ENCODE measurements at regions not wholly inside any gene's neighbourhood (a gene's known extent, or its start where the extent isn't known, plus 50 kb on each side); places are given as distances from the start of the nearest gene placed in this dataset.
"Not testable (repeated sequence)": the region's sequence is repeated elsewhere in the genome, so short reads cannot be mapped to it uniquely, and the experiment has no call there.

- 0 out of 2 replicates have a peak, but pooled peaks cover 3% of the 10 kb centered on the region for H3K4me1 ChIP-seq (ENCODE audit: control insufficient read depth, insufficient read depth, low read length)
Observed at GRCh38 chr18:42536442-42536841, 579.0 kb downstream of the RIT2 start.

GRCh38 chr18:42537291-42537690 is 578.2 kb downstream of the RIT2 start:
- no peaks in the 10 kb centered on the region for H3K36me3 ChIP-seq (ENCODE audit: control insufficient read depth, insufficient read depth, low read length)
- H3K9me3 ChIP-seq (ENCODE audit: control insufficient read depth, insufficient read depth, low read length) = no peaks in the 10 kb centered on the region
- H3K27ac ChIP-seq (ENCODE audit: low read depth, low read length) = no peak overlapping the region
- H3K9ac ChIP-seq (ENCODE audit: low read depth, low read length) = no peak overlapping the region
- no peak overlapping the region for H3K4me3 ChIP-seq (ENCODE audit: low read depth, low read length)
- H3K27me3 ChIP-seq (ENCODE audit: control insufficient read depth, insufficient read depth, low read length) = no peaks in the 10 kb centered on the region
- no peaks in the 10 kb centered on the region for H3K4me1 ChIP-seq (ENCODE audit: control insufficient read depth, insufficient read depth, low read length)

More at GRCh38 chr18:42536442-42536841, 579.0 kb downstream of the RIT2 start:
- Histone ChIP-seq H3K36me3 (ENCODE audit: control insufficient read depth, insufficient read depth, low read length) (no peaks in the 10 kb centered on the region), H3K9ac (ENCODE audit: low read depth, low read length) (no peak overlapping the region), H3K4me3 (ENCODE audit: low read depth, low read length) (no peak overlapping the region), H3K9me3 (ENCODE audit: control insufficient read depth, insufficient read depth, low read length) (no peaks in the 10 kb centered on the region), H3K27me3 (ENCODE audit: control insufficient read depth, insufficient read depth, low read length) (no peaks in the 10 kb centered on the region), H3K27ac (ENCODE audit: low read depth, low read length) (no peak overlapping the region)

GRCh38 chr18:42544901-42545300 is 570.6 kb downstream of the RIT2 start:
- Histone ChIP-seq H3K4me3 (ENCODE audit: low read depth, low read length) (no peak overlapping the region), H3K9me3 (ENCODE audit: control insufficient read depth, insufficient read depth, low read length) (no peaks in the 10 kb centered on the region), H3K27me3 (ENCODE audit: control insufficient read depth, insufficient read depth, low read length) (no peaks in the 10 kb centered on the region), H3K36me3 (ENCODE audit: control insufficient read depth, insufficient read depth, low read length) (no peaks in the 10 kb centered on the region), H3K27ac (ENCODE audit: low read depth, low read length) (peak overlapping the region; percentile 37), H3K4me1 (ENCODE audit: control insufficient read depth, insufficient read depth, low read length) (peaks cover 15% of the 10 kb centered on the region), H3K9ac (ENCODE audit: low read depth, low read length) (no peak overlapping the region)

GRCh38 chr18:42545825-42546224 is 569.7 kb downstream of the RIT2 start:
- Histone ChIP-seq H3K9ac (ENCODE audit: low read depth, low read length) (no peak overlapping the region), H3K9me3 (ENCODE audit: control insufficient read depth, insufficient read depth, low read length) (no peaks in the 10 kb centered on the region), H3K27me3 (ENCODE audit: control insufficient read depth, insufficient read depth, low read length) (no peaks in the 10 kb centered on the region), H3K4me3 (ENCODE audit: low read depth, low read length) (no peak overlapping the region), H3K4me1 (ENCODE audit: control insufficient read depth, insufficient read depth, low read length) (peaks cover 15% of the 10 kb centered on the region), H3K27ac (ENCODE audit: low read depth, low read length) (no peak overlapping the region), H3K36me3 (ENCODE audit: control insufficient read depth, insufficient read depth, low read length) (no peaks in the 10 kb centered on the region)

- Histone ChIP-seq H3K27ac (ENCODE audit: low read depth, low read length) (no peak overlapping the region), H3K27me3 (ENCODE audit: control insufficient read depth, insufficient read depth, low read length) (no peaks in the 10 kb centered on the region), H3K4me3 (ENCODE audit: low read depth, low read length) (no peak overlapping the region), H3K4me1 (ENCODE audit: control insufficient read depth, insufficient read depth, low read length) (peaks cover 19% of the 10 kb centered on the region), H3K9me3 (ENCODE audit: control insufficient read depth, insufficient read depth, low read length) (no peaks in the 10 kb centered on the region), H3K36me3 (ENCODE audit: control insufficient read depth, insufficient read depth, low read length) (no peaks in the 10 kb centered on the region), H3K9ac (ENCODE audit: low read depth, low read length) (no peak overlapping the region)
Observed at GRCh38 chr18:42548493-42548892, 567.0 kb downstream of the RIT2 start.

GRCh38 chr18:42549596-42549995 is 565.9 kb downstream of the RIT2 start:
- no peak overlapping the region for H3K9ac ChIP-seq (ENCODE audit: low read depth, low read length)
- H3K4me3 ChIP-seq (ENCODE audit: low read depth, low read length) = no peak overlapping the region
- H3K36me3 ChIP-seq (ENCODE audit: control insufficient read depth, insufficient read depth, low read length) = no peaks in the 10 kb centered on the region
- H3K4me1 ChIP-seq (ENCODE audit: control insufficient read depth, insufficient read depth, low read length) = peaks cover 18% of the 10 kb centered on the region
- H3K27ac ChIP-seq (ENCODE audit: low read depth, low read length) = no peak overlapping the region
- no peaks in the 10 kb centered on the region for H3K27me3 ChIP-seq (ENCODE audit: control insufficient read depth, insufficient read depth, low read length)
- H3K9me3 ChIP-seq (ENCODE audit: control insufficient read depth, insufficient read depth, low read length) = no peaks in the 10 kb centered on the region

GRCh38 chr18:42552559-42552958 is 562.9 kb downstream of the RIT2 start:
- H3K4me3 ChIP-seq (ENCODE audit: low read depth, low read length); H3K36me3 ChIP-seq (ENCODE audit: control insufficient read depth, insufficient read depth, low read length); H3K9me3 ChIP-seq (ENCODE audit: control insufficient read depth, insufficient read depth, low read length); H3K4me1 ChIP-seq (ENCODE audit: control insufficient read depth, insufficient read depth, low read length); H3K27me3 ChIP-seq (ENCODE audit: control insufficient read depth, insufficient read depth, low read length); H3K9ac ChIP-seq (ENCODE audit: low read depth, low read length); H3K27ac ChIP-seq (ENCODE audit: low read depth, low read length): not testable (repeated sequence)

- H3K4me1 ChIP-seq (ENCODE audit: control insufficient read depth, insufficient read depth, low read length) = no peaks in the 10 kb centered on the region
- H3K27me3 ChIP-seq (ENCODE audit: control insufficient read depth, insufficient read depth, low read length) = no peaks in the 10 kb centered on the region
- H3K4me3 ChIP-seq (ENCODE audit: low read depth, low read length) = no peak overlapping the region
- no peak overlapping the region for H3K9ac ChIP-seq (ENCODE audit: low read depth, low read length)
- no peaks in the 10 kb centered on the region; the same call in 1 of the 2 replicates for H3K9me3 ChIP-seq (ENCODE audit: control insufficient read depth, insufficient read depth, low read length)
- H3K36me3 ChIP-seq (ENCODE audit: control insufficient read depth, insufficient read depth, low read length) = no peaks in the 10 kb centered on the region
- no peak overlapping the region for H3K27ac ChIP-seq (ENCODE audit: low read depth, low read length)
Observed at GRCh38 chr18:42559069-42559690, 556.3 kb downstream of the RIT2 start.

GRCh38 chr18:42561521-42561920 is 554.0 kb downstream of the RIT2 start:
- Histone ChIP-seq H3K9ac (ENCODE audit: low read depth, low read length) (no peak overlapping the region), H3K9me3 (ENCODE audit: control insufficient read depth, insufficient read depth, low read length) (no peaks in the 10 kb centered on the region), H3K27me3 (ENCODE audit: control insufficient read depth, insufficient read depth, low read length) (no peaks in the 10 kb centered on the region), H3K4me1 (ENCODE audit: control insufficient read depth, insufficient read depth, low read length) (no peaks in the 10 kb centered on the region), H3K27ac (ENCODE audit: low read depth, low read length) (no peak overlapping the region), H3K36me3 (ENCODE audit: control insufficient read depth, insufficient read depth, low read length) (no peaks in the 10 kb centered on the region), H3K4me3 (ENCODE audit: low read depth, low read length) (no peak overlapping the region)

- no peaks in the 10 kb centered on the region for H3K9me3 ChIP-seq (ENCODE audit: control insufficient read depth, insufficient read depth, low read length)
- no peak overlapping the region for H3K27ac ChIP-seq (ENCODE audit: low read depth, low read length)
- no peaks in the 10 kb centered on the region for H3K4me1 ChIP-seq (ENCODE audit: control insufficient read depth, insufficient read depth, low read length)
- H3K36me3 ChIP-seq (ENCODE audit: control insufficient read depth, insufficient read depth, low read length) = no peaks in the 10 kb centered on the region
- H3K27me3 ChIP-seq (ENCODE audit: control insufficient read depth, insufficient read depth, low read length) = no peaks in the 10 kb centered on the region
- H3K4me3 ChIP-seq (ENCODE audit: low read depth, low read length) = no peak overlapping the region
- H3K9ac ChIP-seq (ENCODE audit: low read depth, low read length) = no peak overlapping the region
Observed at GRCh38 chr18:42563995-42564394, 551.5 kb downstream of the RIT2 start.

- Histone ChIP-seq H3K4me3 (ENCODE audit: low read depth, low read length) (no peak overlapping the region), H3K36me3 (ENCODE audit: control insufficient read depth, insufficient read depth, low read length) (no peaks in the 10 kb centered on the region), H3K9ac (ENCODE audit: low read depth, low read length) (no peak overlapping the region), H3K4me1 (ENCODE audit: control insufficient read depth, insufficient read depth, low read length) (no peaks in the 10 kb centered on the region), H3K27me3 (ENCODE audit: control insufficient read depth, insufficient read depth, low read length) (no peaks in the 10 kb centered on the region), H3K9me3 (ENCODE audit: control insufficient read depth, insufficient read depth, low read length) (no peaks in the 10 kb centered on the region), H3K27ac (ENCODE audit: low read depth, low read length) (no peak overlapping the region)
Observed at GRCh38 chr18:42564761-42565160, 550.7 kb downstream of the RIT2 start.

Data from HUES48 (cell line).